Jurkat, Clone E6-1 (cell line): ENCODE measurements at regions not wholly inside any gene's neighbourhood (a gene's known extent, or its start where the extent isn't known, plus 50 kb on each side); places are given as distances from the start of the nearest gene placed in this dataset.

Experiments
- DNase-seq: peaks from one replicate; pipeline ENCODE4 v3.0.0-alpha.2; 2011; ENCODE audit warnings: low read depth, low spot score
- H3K4me3 ChIP-seq: 2 replicates; pipeline ENCODE4 v1.5.1; 2011; ENCODE audit warnings: mild to moderate bottlenecking, low read length, control low read depth, moderate library complexity

- DNase-seq = no peak
- no peak overlapping the region for H3K4me3 ChIP-seq
Measured at GRCh38 chr2:150566289-150566688, 78.8 kb upstream of the RND3 start.

- DNase-seq = no peak
- H3K4me3 ChIP-seq = no peak overlapping the region
Measured at GRCh38 chr2:150561076-150561475, 73.6 kb upstream of the RND3 start.

- H3K4me3 ChIP-seq = no peak overlapping the region
- no peak for DNase-seq
Measured at GRCh38 chr2:150557020-150557600, 69.6 kb upstream of the RND3 start.

- no peak overlapping the region for H3K4me3 ChIP-seq
- no peak for DNase-seq
Measured at GRCh38 chr2:150555611-150556356, 68.3 kb upstream of the RND3 start.

- no peak overlapping the region for H3K4me3 ChIP-seq
- no peak for DNase-seq
Measured at GRCh38 chr2:150554046-150554445, 66.6 kb upstream of the RND3 start.

GRCh38 chr2:150552041-150552820 lies 64.8 kb upstream of the RND3 start:
- DNase-seq = no peak
- no peak overlapping the region for H3K4me3 ChIP-seq

GRCh38 chr2:150549381-150549780 lies 61.9 kb upstream of the RND3 start:
- no peak overlapping the region for H3K4me3 ChIP-seq
- no peak for DNase-seq

GRCh38 chr2:150548527-150548926 lies 61.1 kb upstream of the RND3 start:
- H3K4me3 ChIP-seq = no peak overlapping the region
- DNase-seq = no peak

- no peak for DNase-seq
- H3K4me3 ChIP-seq = no peak overlapping the region
Measured at GRCh38 chr2:150545916-150546315, 58.4 kb upstream of the RND3 start.

- no peak for DNase-seq
- H3K4me3 ChIP-seq = no peak overlapping the region
Measured at GRCh38 chr2:150544731-150545130, 57.3 kb upstream of the RND3 start.

GRCh38 chr2:150542692-150543091 lies 55.2 kb upstream of the RND3 start:
- DNase-seq = no peak
- H3K4me3 ChIP-seq = no peak overlapping the region

GRCh38 chr2:150542172-150542571 lies 54.7 kb upstream of the RND3 start:
- H3K4me3 ChIP-seq = no peak overlapping the region
- DNase-seq = no peak

GRCh38 chr2:150538651-150539201 lies 51.3 kb upstream of the RND3 start:
- H3K4me3 ChIP-seq = no peak overlapping the region
- DNase-seq = no peak
